NCI-H82 (cell line): ENCODE measurements at regions not wholly inside any gene's neighbourhood (a gene's known extent, or its start where the extent isn't known, plus 50 kb on each side); places are given as distances from the start of the nearest gene placed in this dataset.

Experiments used
- DNase-seq: peaks from one replicate; lab custom pipeline; 2025; lab: John Stamatoyannopoulos, UW

- no peak for DNase-seq
These were observed 104.6 kb upstream of the ACTRT2 start for GRCh38 chr1:2916706-2917105.

GRCh38 chr1:2917284-2917683, 104.0 kb upstream of the ACTRT2 start:
- no peak for DNase-seq

DNA sequence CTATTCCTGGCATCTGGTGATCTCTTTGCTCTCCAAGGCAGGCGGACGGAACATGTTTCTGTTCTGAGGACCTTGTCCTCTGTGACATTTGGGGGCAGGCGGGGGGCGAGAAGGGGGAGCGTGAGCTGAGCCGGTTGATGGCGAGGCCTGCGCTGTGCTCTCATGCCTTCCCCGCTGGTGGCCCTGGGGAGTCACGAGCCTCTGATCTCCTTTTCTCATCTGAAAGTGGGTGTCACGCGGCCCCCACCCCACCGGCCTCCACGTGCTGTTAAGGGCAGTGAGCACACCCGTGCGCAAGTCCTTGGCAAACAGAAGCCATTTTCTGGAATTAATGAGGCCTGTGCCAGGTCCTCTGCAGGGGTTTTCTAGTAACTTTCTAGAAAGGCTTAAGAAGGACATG, 102.8 kb upstream of the ACTRT2 start:
- no peak for DNase-seq

DNA sequence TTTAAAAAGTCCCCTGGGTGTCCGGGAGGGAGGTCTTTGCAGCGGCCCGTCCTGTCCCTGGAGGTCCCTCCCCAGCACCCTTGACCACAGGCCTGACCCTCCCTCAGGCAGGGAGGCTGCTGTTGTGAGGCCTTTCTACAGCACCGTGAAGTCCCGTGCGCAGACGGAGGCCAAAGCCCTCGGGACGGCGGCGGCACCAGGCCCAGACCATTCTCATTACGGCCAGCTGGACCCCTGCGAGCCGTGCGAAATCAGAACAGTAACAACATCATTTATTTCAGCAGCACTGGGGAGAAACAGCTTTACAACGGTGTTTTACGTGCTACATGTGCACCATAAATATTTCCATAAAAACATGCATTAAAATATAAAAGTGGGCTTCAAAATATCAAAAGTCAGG, 101.4 kb upstream of the ACTRT2 start:
- no peak for DNase-seq

GRCh38 chr1:2920421-2921015, 100.7 kb upstream of the ACTRT2 start:
- no peak for DNase-seq

- DNase-seq, result peak; percentile 29
These were observed 99.1 kb upstream of the ACTRT2 start for GRCh38 chr1:2921970-2922686.

GRCh38 chr1:2923351-2923750, 97.9 kb upstream of the ACTRT2 start:
- no peak for DNase-seq

- DNase-seq, result no peak
These were observed 96.0 kb upstream of the ACTRT2 start for GRCh38 chr1:2925291-2925690.

- no peak for DNase-seq
These were observed 95.3 kb upstream of the ACTRT2 start for GRCh38 chr1:2925918-2926317.

- DNase-seq, result no peak
These were observed 94.7 kb upstream of the ACTRT2 start for GRCh38 chr1:2926447-2927055.

GRCh38 chr1:2927393-2928360, 93.6 kb upstream of the ACTRT2 start:
- no peak for DNase-seq

GRCh38 chr1:2928366-2929325, 92.6 kb upstream of the ACTRT2 start:
- DNase-seq, result no peak

- no peak for DNase-seq
These were observed 91.9 kb upstream of the ACTRT2 start for GRCh38 chr1:2929335-2929734.

- no peak for DNase-seq
These were observed 91.1 kb upstream of the ACTRT2 start for GRCh38 chr1:2930016-2930815.

GRCh38 chr1:2930913-2931723, 90.1 kb upstream of the ACTRT2 start:
- DNase-seq, result no peak

DNA sequence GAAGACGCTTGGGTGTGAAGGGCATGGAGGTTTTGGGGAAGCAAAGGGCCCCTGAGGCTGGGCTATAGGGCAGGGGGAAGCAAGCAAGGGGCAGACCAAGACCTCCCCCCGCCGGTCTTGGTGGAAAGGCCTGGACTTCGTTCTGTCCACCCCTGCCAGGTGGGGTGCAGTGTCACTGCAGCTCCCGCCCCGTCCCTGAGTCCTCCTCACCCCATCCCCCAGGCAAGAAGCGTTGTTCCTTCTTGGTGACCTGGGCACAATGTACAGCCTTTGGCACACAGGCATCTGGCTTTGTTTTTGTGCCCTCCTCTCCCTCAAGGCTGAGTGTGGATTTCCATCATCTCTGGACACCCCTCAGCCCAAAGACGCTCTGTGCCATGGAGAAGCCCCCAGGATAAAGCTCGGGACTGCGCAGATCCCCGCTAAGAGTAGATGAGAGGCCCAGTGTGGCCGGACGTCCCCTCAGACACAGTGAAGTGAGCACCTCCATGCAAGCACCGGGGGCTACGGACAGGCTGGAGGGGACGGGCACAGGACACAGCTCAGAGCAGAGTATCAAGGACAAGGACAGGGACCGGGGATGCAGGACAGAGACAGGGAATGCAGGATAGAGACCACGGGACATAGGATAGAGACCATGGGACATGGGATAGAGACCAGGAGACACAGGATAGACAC, 89.4 kb upstream of the ACTRT2 start:
- DNase-seq, result no peak

DNA sequence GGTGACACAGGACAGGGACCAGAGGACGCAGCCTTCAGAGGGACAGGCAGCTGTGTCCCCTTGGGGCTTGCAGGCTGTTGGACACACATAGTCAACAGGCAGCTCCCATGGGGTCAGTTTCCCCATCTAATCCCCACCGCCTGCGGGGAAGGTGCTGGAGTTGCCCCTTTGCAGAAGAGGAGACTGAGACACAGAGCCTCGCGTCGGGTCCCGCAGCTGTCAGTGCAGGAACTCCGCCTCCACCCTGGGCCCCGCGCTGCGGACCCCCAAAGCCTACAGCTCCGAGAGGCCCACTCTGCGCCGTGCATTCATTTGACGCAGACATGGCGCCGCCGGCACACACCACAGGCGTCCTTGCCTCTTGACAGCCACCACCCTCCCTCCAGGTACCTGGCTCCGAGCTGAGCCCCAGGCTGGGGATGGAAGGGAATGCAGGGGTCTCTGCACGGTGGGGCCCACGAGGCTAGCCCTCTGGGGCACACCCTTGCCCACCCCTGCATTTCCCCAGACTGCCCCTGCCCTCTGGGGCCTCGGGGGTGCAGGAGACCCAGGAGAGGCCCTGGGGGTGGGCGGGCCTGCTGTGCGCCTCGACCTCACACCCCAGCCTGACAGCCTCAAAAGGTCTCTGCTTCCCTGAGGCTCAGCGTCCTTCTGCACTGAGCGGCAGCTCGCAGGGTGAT, 88.5 kb upstream of the ACTRT2 start:
- DNase-seq, result no peak

DNA sequence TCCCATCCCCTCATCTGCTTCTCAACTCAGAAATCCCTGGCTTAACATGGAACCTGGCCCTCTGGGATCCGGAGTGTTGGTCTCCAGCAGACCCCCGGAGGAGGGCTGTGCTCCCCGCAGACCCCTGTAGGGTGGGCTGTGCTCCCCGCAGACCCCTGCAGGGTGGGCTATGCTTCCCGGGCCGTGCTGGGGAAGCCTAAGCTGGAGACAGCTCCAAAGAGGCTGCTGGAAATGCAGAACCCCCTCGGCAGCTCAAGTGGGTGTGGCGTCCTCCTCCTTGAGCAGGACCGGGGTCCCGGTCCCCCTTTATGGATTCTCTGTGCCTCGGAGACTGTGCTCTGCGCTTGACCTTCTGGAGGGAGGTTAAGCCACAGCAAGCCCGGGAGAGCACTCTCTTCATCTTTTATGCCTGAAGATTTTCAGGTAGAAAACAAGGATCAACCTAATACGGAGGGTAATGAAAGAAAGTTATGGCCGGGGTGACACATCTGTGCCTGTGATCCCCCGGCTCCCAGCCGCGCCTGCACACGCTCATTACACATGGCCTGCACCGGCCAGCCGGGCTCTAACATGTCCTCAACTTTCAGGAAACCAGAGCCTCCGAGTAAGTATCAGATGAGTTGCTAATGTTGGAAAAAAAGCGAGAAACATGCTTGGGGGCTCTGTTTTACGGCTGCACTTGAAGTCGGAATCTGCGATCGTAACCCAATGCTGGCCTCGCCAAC, 87.7 kb upstream of the ACTRT2 start:
- DNase-seq, result no peak
